Fibroblast of skin of right biceps (primary cell): ENCODE measurements at regions not wholly inside any gene's neighbourhood (a gene's known extent, or its start where the extent isn't known, plus 50 kb on each side); places are given as distances from the start of the nearest gene placed in this dataset.
"Not testable (repeated sequence)": the region's sequence is repeated elsewhere in the genome, so short reads cannot be mapped to it uniquely, and the experiment has no call there.

Experiments
- DNase-seq: peaks from one replicate; pipeline ENCODE4 v3.0.0-alpha.2; 2013

DNA sequence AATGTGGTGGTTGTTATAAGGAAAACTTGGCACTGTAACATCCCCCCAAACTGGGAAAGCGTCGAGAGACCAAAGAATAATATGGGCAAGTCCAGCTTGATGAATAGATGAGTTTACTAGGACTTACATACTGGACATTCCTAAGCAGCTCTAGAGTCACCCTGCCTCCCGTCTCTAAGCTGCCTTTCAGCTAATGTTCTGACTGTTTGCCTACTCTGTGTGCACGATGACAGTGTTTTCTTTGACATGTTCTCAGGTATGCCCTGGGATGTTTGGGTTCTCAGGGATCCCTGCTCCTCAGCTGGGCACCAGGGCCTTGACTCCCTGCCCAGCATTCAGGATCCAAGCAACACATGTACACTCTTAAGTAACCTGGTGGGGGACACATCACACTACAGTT is 87.5 kb downstream of the MRPL57 start:
- DNase-seq, result not testable (repeated sequence)

DNA sequence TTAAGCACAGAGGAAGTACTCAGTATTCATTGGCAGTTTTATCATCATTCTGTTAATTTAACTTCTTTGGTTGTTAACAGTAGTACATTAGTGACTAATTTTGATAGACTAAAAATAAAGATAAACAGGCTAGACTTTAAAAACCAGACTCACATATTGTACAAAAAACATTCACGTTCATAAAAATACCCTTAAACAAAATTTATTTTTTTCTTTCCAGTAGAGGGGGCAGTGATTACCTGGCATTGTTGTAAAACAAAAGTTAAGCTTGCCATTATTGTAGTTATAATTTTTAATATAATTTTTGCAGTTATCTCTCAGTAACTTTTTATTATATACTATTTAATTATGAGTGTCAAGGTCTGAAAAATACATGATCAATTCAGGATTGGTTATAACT is 92.0 kb downstream of the MRPL57 start:
- not testable (repeated sequence) for DNase-seq

DNA sequence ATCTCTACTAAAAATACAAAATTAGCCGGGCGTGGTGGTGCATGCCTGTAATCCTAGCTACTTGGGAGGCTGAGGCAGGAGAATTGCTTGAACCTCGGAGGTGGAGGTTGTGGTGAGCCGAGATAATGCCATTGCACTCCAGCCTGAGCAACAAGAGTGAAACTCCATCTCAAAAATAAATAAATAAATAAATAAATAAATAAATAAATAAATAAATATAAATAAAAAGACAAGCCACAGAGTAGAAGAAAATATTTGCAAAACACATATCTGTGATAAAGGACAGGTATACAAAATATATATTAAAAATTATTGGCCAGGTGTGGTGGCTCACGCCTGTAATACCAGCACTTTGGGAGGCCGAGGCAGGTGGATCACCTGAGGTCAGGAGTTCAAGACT is 96.0 kb downstream of the MRPL57 start:
- DNase-seq, result not testable (repeated sequence)

DNA sequence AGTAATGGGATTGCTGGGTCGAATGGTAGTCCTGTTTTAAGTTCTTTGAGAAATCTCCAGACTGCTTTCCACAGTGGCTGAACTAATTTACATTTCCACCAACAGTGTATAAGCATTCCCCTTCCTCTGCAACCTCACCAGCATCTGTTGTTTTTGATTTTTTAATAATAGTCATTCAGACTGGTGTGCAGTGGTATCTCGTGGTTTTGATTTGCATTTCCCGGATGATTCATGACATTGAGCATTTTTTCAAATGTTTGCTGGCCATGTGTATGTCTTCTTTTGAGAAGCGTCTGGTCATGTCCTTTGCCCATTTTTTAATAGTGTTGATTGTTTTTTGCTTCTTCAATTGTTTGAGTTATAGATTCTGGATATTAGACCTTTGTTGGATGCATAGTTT is 98.0 kb downstream of the MRPL57 start:
- peak; percentile 4 for DNase-seq

DNA sequence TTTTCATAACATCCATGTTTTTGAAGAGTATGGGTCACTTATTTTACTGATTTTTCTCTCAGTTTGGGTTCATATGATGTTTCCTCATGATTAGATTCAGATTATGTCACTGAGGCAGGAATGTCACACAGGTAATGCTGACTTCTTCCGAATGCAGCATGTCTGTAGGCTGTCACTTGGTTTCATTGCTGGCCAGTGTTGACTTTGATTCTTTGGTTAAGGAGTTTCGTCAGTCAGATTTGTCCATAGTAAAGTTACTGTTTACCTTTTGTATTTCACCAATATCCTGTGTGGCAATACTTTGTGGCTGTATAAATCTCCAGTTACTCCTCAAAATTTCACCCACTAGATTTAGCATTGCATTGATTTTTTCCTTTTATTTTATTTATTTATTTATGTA is 105.6 kb downstream of the MRPL57 start:
- no peak for DNase-seq

DNA sequence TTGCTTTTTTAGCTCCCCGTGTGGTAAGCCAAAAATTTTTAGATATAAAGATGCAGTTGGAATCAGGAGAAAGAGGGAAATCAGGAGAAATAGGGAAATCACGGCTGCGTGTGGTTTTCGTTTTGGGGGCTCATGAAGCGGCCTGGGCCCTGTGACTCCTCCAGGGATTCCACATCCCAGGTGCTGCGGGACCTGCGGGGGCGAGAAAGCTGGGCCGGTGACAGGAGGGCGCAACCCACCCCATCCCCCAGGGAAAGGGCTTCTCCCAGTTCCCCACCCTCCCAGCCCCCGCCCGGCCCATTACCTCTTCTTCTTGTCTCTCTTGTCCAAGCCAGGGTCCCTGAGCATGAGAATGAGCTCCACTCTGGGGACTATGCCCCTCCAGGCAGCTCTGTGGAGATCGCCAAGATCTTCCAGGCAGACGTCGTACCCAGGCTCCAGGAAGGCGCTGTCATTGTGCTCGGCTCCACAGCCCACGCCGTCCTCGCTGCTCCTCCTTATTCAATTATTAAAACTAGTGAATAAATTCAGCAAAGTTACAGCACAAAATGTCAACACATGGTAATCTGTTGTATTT is 111.0 kb downstream of the MRPL57 start:
- no peak for DNase-seq

DNA sequence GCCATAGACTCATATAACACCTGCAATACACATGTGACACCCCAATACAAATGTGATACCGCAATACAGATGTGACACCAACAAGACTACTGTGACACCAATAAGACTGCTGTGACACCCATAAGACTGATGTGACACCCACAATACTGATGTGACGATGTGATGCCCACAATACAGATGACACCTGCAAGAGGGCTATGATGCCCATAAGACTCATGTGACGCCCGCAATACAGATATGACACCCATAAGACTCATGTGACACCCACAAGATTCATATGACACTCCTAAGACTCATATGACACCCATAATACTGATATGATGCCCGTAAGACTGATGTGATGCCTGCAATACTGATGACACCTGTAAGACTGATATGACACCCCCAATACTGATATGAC is 113.0 kb downstream of the MRPL57 start:
- DNase-seq, result no peak

DNA sequence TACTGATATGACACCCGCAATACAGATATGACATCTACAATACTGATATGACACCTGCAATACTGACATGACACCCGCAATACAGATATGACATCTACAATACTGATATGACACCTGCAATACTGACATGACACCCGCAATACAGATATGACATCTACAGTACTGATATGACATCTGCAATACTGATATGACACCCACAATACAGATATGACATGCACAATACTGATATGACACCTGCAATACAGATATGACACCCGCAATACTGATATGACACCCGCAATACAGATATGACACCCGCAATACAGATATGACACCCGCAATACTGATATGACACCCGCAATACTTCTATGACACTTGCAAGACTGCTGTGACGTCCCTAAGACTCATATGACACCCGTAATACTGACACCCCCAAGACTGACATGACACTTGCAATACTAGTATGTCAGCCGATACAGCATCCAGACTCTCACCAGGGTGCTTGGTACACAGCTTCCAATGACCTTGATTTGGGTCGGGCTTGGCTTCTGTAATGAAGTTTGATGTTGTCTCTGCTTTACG is 114.1 kb downstream of the MRPL57 start:
- DNase-seq, result not testable (repeated sequence)

DNA sequence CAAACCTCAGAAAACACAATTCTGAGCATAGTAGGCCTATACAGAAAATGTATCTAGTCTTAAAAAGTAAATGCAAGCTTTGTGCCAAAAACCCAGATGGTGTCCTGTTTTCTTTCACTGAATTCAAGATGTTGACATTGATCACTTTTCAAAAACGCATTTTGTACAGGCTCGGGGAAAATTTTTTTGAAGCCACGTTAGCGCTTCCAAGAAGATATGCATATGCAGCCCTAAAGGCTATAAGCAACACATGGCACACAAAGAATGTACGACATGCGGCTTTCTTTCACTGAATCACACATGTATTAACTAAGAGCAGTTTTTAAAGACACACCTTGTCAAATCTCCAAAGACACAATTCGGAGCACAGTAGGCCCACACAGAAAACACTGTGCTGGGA is 115.4 kb downstream of the MRPL57 start:
- peak; percentile 1 for DNase-seq

DNA sequence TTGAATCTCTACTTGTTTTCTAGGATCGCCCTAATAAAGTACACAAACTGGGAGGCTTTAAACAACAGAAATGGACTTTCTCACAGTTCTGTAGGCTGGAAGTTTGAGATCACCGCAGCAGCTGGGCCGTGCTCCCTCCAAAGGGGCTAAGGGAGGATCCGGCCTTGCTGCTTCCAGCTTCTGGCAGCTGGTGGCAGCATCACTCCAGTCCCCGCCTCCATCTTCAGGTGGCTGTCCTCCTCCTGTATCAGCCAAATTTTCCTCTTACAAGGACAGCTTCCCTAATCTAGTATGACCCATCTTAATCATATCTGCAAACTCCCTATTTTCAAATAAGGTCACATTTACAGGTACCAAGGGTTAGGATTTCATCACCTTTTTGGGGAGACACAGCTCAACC is 120.5 kb downstream of the MRPL57 start:
- DNase-seq, result peak; percentile 32

DNA sequence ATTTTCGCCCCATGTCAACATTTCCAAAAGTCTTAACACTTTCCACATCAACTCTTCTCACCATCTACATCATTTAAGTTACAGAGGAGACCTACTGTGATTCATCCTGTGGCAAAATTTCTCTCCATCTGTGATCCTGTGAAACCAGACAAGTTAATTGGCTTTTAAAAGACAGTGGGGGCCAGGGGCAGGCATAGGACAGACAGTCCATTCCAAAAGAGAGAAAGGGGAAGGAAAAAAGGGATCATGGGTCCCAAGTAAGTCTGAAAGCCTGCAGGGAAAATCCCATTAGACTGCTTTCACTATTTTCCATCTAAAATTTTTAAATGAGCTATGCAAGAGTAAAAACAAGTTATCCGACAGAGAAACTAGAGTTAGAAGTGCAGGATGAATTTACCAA is 121.0 kb downstream of the MRPL57 start:
- DNase-seq, result peak; percentile 5

DNA sequence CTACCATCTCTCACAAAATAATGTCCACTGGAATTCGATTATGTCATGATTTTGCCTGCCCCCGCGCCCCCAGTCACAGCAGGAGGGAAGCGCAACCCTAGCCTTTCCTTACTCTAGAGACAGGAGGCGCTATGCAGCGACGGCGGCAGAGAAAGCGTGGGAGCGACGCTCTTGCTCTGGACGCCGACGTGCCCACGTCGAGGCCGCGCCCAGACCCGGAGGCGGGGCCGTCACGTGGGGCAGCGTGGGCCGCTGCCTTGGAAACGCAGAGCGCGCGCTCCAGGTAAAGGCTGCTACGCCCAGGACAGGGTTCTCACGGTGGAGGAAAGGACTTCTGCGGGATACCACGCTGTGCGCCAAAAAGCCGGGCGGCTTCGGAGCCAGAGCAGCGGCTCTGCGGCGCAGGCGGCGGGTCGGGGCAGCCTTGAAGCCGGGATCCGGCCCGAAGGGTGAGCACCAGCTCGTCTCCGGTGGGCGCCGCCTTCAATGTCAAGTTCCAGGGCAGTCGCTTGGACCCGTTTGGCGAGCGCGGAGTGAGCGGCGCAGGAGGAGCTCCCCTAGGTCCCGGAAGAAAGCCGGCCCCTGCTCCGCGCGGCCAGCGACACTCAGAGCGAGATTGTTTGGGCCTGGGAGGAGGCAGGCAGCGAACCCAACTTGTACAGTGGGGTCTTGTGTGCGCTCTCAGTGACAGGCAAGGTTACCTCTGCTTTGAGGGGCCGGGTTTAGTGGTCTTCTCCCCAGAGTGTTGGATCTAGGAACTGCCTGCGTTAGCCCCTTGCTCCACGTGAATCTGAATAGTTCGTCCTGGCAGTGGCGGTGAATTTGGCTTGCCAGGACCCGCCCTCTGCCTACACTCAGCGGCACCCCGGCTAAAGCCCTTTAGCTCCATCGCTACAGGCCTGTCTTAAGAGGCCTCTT is 121.7 kb downstream of the MRPL57 start:
- DNase-seq, result peak; percentile 89

DNA sequence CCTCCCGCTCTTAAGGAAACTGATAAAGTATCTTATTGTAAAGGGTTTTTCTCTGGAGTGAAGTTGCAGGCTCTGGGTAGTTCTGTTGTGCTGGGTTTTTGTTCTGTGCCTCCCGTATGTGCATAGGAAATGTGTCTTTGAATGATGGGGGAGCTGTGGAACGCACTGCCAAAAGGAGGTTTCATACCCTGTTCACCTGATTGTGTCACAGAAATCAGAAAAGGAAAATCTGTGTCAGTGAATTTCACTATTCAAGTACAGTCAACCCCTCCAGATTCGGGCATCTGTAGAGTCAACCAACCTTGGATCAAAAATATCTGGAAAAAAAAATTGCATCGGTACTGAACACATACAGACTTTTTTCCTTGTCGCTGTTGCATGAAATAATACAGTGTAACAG is 127.8 kb downstream of the MRPL57 start:
- DNase-seq, result no peak

DNA sequence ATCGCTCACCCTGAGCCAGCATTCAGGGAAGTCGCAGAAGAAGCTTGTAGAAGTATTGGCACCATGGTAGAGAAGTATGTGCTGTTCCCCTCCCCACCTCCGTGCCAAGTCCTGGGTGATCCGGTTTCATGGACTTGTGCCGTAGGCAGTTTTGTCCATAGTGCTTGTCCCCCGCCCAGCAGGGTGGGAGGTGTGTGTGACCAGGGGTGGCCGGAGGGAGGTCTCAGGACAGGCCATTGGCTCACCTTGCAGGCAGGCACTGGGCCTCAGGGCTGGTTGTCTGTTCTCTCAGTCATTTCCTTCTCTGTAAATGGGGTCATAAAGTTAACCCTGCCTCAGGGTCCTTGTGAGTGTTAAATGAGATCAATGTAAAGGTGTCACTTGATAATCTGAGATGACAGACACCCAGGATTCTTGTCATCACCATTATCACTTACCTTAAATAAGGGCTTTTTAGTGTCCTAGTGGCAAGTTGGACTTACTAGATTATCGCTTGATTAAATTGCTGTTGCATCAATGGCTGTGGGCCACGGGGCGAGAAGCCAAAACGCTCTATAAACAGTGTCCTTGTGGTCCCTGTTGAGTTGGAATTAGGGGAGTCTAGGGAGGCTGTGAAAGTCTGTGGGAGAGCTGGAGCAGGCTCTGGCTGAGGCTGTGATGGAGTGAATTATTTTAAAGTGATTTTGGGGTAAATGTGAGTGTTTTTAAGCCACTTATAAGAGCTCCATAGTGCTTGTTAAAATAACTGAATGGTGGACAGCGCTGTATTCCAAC is 130.0 kb downstream of the MRPL57 start:
- not testable (repeated sequence) for DNase-seq

DNA sequence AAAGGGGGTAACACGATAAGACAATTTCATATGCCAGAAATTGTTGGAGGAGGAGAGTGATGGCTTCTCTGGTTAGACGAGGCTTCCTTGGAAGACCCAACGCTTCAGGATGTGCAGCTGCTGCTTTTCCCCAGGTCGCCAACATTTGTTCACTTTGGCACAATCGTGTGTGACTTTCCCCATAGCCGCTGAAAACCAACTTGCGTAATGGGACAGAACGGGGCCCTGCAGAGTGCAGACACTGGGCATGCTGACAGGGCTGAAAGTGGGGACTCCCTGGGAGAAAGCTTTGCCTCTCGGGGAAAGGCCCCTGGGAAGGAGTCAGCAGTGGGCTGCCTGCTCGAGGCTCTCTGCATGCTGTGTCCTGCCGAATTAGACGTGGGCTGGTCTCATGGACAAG is 130.7 kb downstream of the MRPL57 start:
- not testable (repeated sequence) for DNase-seq

DNA sequence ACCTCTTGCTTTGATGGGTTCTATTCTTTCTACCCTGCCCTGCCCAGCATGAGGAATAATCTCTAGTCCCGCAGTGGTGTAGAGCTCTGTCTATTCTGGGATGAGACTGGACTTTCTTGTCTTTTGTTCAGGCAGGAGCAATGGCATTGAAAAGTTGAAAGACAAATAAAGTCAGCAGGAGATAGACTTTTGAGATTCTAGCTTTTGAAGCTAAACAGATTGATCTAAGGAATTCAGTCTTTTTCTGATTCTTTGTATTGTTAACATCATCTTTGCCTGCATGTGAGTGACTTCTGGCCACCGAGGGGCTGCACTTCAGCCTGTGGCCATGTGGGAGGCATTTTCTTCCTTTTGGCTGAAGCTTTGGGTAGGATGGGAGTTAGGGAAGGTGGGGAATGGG is 132.4 kb downstream of the MRPL57 start:
- no peak for DNase-seq

DNA sequence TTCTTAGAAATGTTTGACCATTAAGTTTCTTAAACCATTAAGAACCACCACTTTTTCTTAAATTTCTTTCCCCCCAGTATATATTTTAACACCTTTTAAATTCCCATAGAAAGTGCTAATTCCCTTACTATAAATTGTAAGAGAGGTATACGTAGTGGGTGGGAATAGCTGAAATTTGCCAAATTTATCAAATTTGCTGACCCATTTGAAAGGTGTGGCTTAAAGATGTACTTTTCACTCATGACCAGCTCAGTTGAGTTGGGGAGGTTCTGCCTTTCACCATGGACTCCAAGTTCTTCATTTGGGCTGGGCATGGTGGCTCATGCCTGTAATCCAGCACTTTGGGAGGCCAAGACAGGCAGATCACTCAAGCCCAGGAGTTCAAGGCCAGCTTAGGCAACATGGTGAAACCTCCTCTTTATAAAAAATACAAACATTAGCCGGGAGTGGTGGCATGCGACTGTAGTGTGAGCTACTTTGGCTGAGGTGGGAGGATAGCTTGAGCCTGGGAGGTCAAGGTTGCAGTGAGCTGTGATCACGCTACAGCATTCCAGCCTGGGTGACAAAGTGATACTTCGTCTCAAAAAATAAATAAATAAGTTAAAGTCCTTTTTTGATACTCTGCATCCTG is 133.2 kb downstream of the MRPL57 start:
- no peak for DNase-seq

DNA sequence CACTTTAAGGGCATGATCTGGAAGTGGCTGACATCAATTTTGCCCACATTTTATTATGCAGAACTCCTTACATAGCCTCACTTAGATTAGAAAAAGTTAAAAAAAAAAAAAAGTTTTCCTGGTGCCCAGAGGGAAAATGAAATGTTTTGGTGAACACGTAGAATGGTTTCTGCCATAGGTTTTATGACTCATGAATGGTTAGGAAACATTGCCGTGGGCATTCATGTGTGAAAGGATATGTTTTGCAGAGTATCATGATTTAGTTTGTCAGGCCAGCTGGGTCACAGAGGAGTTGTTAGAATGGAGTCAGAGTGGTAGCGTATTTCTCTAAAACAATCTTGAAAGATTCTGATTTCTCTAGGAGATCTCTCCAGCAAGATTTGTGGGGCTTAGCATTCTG is 133.8 kb downstream of the MRPL57 start:
- DNase-seq, result no peak

DNA sequence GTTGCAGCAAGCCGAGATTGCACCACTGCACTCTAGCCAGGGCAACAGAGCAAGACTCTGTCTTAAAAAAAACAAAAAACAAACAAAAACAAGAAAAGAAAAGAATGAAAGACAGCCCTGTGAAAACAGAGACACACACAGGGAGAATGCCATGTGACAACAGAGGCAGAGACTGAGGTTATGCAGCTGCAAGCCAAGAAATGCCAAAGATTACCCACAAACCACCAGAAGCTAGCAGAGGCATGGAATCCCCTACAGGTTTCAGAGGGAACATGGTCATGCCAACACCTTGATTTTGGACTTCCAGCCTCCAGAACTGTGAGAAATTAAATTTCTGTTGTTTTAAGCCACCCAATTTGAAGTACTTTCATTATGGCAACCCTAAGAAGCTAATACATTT is 138.5 kb downstream of the MRPL57 start:
- DNase-seq, result not testable (repeated sequence)

DNA sequence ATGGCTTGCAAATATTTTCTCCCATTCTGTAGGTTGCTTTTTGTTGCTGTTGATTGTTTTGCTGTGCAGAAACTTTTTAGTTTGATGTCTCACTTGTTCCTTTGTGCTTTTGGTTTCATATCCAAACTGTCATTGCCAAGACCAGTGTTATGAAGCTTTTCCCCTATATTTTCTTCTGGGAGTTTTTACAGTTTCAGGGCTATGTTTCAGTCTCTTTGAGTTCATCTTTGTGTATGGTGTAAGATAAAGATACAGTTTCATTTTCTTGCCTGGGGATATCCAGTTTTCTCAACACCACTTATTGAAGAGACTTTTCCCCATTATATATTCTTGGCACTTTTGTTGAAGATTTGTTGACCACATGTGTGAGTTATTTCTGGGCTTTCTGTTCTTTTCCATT is 139.9 kb downstream of the MRPL57 start:
- no peak for DNase-seq

DNA sequence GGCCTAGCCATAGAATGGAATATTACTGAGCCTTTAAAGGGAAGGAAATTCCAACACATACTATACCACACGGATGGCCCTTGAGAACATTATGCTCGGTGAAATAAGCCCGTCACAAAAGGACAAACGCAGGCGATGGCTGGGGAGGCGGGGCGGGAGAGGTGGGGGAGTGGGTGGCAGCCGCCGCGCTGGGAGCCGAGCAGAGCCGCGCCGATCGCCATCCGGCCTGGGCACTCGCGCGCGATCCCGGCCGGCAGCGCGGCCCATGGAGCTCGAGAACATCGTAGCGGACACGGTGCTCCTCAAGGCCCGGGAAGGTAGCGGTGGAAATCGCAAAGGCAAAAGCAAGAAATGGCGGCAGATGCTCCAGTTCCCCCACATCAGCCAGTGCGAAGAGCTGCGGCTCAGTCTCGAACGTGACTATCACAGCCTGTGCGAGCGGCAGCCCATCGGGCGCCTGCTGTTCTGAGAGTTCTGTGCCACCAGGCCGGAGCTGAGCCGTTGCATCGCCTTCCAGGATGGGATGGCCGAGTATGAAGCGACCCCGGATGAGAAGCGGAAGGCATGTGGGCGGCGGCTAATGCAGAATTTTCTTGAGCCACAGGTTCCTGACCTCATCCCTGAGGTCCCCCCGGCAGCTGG is 140.1 kb downstream of the ZDHHC20 start:
- no peak for DNase-seq

DNA sequence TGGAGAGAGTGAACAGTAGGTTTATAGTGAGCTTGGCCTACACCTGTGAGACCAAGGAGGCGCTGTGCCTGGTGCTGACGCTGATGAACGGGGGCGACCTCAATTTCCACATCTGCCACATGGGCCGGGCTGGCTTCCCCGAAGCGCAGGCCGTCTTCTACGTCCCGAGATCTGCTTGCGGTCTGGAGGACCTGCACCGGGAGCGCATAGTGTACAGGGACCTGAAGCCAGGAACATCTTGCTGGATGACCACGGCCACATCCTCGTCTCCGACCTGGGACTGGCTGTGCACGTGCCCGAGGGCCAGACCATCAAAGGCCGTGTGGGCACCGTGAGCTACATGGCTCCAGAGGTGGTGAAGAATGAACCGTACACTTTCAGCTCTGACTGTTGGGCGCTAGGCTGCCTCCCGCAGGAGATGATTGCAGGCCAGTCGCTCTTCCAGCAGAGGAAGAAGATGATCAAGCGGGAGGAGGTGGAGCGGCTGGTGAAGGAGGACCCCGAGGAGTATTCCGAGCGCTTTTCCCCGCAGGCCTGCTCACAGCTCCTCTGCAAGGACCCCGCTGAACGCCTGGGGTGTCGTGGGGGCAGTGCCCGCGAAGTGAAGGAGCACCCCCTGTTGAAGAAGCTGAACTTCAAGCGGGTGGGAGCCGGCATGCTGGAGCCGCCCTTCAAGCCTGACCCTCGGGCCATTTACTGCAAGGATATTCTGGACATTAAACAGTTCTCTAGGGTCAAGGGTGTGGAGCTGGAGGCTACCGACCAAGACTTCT is 139.0 kb downstream of the ZDHHC20 start:
- DNase-seq, result no peak
